ENCODE measurements at regions not wholly inside any gene's neighbourhood (a gene's known extent, or its start where the extent isn't known, plus 50 kb on each side); places are given as distances from the start of the nearest gene placed in this dataset.

DNA sequence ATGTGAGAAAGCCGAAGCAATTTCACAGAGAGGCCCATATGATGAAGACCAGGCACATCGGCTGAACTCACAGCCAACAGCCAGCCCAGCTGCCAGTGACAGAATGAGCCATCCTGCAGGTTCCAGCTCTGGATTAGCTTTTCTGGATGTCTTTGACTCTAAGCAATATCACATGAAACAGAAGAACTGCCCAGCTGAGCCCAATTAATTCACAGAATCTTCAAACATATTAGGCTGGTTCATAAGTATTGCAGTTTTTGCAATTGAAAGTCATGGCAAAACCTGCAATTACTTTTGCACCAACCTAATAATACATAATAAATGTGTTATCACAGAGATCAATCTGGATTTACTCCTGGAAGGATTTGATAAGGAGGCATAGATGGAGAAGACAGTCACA lies 299.9 kb downstream of the RAB28 start:
- CTCF ChIA-PET: no interaction called here

DNA sequence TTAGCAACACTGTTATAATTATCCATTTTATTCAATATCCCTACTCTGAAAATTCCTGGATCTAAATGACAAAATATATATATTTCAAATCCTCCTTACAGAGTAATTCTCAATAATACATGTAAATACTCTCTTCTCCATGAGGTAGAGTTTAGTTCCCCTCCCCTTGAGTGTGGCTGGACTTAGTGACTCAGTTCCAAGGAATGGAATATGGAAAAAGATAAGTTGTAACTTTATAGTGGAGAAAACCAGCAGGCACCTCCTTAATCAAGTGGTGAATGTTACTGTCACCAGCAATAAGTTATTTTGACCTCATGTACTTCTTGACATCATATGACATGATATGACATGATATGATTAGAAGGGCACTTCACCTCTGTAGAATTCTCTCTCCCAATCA lies 302.0 kb downstream of the RAB28 start:
- H3K27ac ChIP-seq (ENCODE audit: low read depth in 1 of 2, low read length in 2 of 2): no peak overlapping the region
- H3K27me3 Mint-ChIP-seq: no peaks in the 10 kb centered on the region
- H3K27ac Mint-ChIP-seq: no peak overlapping the region
- CTCF ChIA-PET: no interaction called here
- H3K9me3 ChIP-seq (ENCODE audit: control insufficient read depth in 1 of 2, insufficient read depth in 1 of 2, low read length in 2 of 2): peaks cover 0 to 3% of the 10 kb centered on the region in 2 experiments
- intact Hi-C loops (cut with DNase I, micrococcal nuclease): no loop called here
- TF ChIP-seq, protein P1, sequence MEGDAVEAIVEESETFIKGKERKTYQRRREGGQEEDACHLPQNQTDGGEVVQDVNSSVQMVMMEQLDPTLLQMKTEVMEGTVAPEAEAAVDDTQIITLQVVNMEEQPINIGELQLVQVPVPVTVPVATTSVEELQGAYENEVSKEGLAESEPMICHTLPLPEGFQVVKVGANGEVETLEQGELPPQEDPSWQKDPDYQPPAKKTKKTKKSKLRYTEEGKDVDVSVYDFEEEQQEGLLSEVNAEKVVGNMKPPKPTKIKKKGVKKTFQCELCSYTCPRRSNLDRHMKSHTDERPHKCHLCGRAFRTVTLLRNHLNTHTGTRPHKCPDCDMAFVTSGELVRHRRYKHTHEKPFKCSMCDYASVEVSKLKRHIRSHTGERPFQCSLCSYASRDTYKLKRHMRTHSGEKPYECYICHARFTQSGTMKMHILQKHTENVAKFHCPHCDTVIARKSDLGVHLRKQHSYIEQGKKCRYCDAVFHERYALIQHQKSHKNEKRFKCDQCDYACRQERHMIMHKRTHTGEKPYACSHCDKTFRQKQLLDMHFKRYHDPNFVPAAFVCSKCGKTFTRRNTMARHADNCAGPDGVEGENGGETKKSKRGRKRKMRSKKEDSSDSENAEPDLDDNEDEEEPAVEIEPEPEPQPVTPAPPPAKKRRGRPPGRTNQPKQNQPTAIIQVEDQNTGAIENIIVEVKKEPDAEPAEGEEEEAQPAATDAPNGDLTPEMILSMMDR (IDR thresholded peaks at IDR 0.05): no peak
- POLR2A ChIA-PET: no interaction called here
- no peak for DNase-seq
- H3K9me3 Mint-ChIP-seq: peaks cover 3% of the 10 kb centered on the region
- no peaks in the 10 kb centered on the region for H3K4me1 Mint-ChIP-seq (ENCODE audit: low read depth)
- no peaks in the 10 kb centered on the region for H3K36me3 Mint-ChIP-seq (ENCODE audit: low read depth)
- no peaks in the 10 kb centered on the region for H3K36me3 ChIP-seq (ENCODE audit: insufficient read depth, low read length)
- H3K27me3 ChIP-seq (ENCODE audit: control insufficient read depth in 1 of 2, insufficient read depth in 2 of 2, low read length in 2 of 2): no peaks in the 10 kb centered on the region
- no peak for ATAC-seq (ENCODE audit: poor library complexity)
- H3K4me3 Mint-ChIP-seq: no peak overlapping the region
- no peaks in the 10 kb centered on the region for H3K4me1 ChIP-seq (ENCODE audit: insufficient read depth, low read length)
- H3K4me3 ChIP-seq (ENCODE audit: low read length): no peak overlapping the region

More for the DNA sequence above, 299.9 kb downstream of the RAB28 start:
- no peaks in the 10 kb centered on the region for H3K36me3 Mint-ChIP-seq (ENCODE audit: low read depth)
- Histone ChIP-seq H3K36me3 (ENCODE audit: insufficient read depth, low read length) (no peaks in the 10 kb centered on the region), H3K27ac (ENCODE audit: low read depth in 1 of 2, low read length in 2 of 2) (no peak overlapping the region), H3K9me3 (ENCODE audit: control insufficient read depth in 1 of 2, insufficient read depth in 1 of 2, low read length in 2 of 2) (peaks cover 0 to 3% of the 10 kb centered on the region in 2 experiments), H3K27me3 (ENCODE audit: control insufficient read depth in 1 of 2, insufficient read depth in 2 of 2, low read length in 2 of 2) (no peaks in the 10 kb centered on the region), H3K4me1 (ENCODE audit: insufficient read depth, low read length) (no peaks in the 10 kb centered on the region), H3K4me3 (ENCODE audit: low read length) (no peak overlapping the region)
- no peaks in the 10 kb centered on the region for H3K4me1 Mint-ChIP-seq (ENCODE audit: low read depth)
- POLR2A ChIA-PET: no interaction called here
- intact Hi-C loops (cut with DNase I, micrococcal nuclease): no loop called here
- ATAC-seq (ENCODE audit: poor library complexity): no peak
- H3K4me3 Mint-ChIP-seq: no peak overlapping the region
- H3K27ac Mint-ChIP-seq: no peak overlapping the region
- TF ChIP-seq, protein P1 (IDR thresholded peaks at IDR 0.05): no peak
- H3K27me3 Mint-ChIP-seq: no peaks in the 10 kb centered on the region
- peaks cover 3% of the 10 kb centered on the region for H3K9me3 Mint-ChIP-seq
- DNase-seq: no peak

DNA sequence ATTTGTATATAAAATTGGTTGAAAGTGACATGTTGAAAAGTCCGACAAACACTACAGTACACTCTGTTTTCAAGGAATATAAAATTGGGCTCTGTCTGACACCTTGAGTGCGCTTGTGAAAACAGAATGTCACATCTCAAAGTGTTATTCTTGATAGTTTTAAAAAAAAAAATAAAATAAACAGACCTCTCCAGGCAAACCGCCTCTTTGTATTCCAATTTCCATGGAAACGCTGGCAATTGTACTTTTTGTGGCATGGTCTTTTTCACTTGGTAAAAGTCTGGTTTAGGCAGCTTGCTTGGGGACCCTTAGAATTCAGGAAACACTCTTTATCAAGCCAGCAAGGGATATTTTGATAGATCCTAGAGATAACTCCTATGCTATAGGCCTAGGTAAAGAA lies 302.5 kb downstream of the RAB28 start:
- no peak overlapping the region for H3K27ac ChIP-seq (ENCODE audit: low read depth in 1 of 2, low read length in 2 of 2)
- ATAC-seq (ENCODE audit: poor library complexity) (no peak), DNase-seq (no peak)
- peaks cover 0 to 3% of the 10 kb centered on the region in 2 experiments for H3K9me3 ChIP-seq (ENCODE audit: control insufficient read depth in 1 of 2, insufficient read depth in 1 of 2, low read length in 2 of 2)
- Mint-ChIP-seq H3K9me3 (peaks cover 3% of the 10 kb centered on the region), H3K4me3 (no peak overlapping the region), H3K36me3 (ENCODE audit: low read depth) (no peaks in the 10 kb centered on the region), H3K27ac (no peak overlapping the region), H3K4me1 (ENCODE audit: low read depth) (no peaks in the 10 kb centered on the region), H3K27me3 (no peaks in the 10 kb centered on the region)
- no peaks in the 10 kb centered on the region for H3K4me1 ChIP-seq (ENCODE audit: insufficient read depth, low read length)
- no peaks in the 10 kb centered on the region for H3K27me3 ChIP-seq (ENCODE audit: control insufficient read depth in 1 of 2, insufficient read depth in 2 of 2, low read length in 2 of 2)
- H3K4me3 ChIP-seq (ENCODE audit: low read length): no peak overlapping the region
- intact Hi-C loops (cut with DNase I, micrococcal nuclease): no loop called here
- TF ChIP-seq, protein P1 (IDR thresholded peaks at IDR 0.05): no peak
- POLR2A ChIA-PET: no interaction called here
- H3K36me3 ChIP-seq (ENCODE audit: insufficient read depth, low read length): no peaks in the 10 kb centered on the region
- CTCF ChIA-PET: no interaction called here
